SU-DHL-6 (cell line): ENCODE measurements at regions not wholly inside any gene's neighbourhood (a gene's known extent, or its start where the extent isn't known, plus 50 kb on each side); places are given as distances from the start of the nearest gene placed in this dataset.

Experiments
- H2AFZ ChIP-seq: fragments of 200-600 bp; sonication (generic); 2 replicates; pipeline ENCODE4 v1.6.1; 2014; ENCODE audit warnings: low read depth, mild to moderate bottlenecking, moderate library complexity, mixed read lengths, antibody characterized with exemption, low read length; ENCODE audit not compliant: severe bottlenecking
- H3F3A ChIP-seq: fragments of 200-600 bp; shearing (Covaris generic); 2 replicates; pipeline ENCODE4 v1.6.0; 2016; ENCODE audit warnings: antibody characterized with exemption, mild to moderate bottlenecking; ENCODE audit not compliant: insufficient read depth
- H3K27ac ChIP-seq: fragments of 200-600 bp; sonication (generic); 2 replicates; pipeline ENCODE4 v1.5.1; 2016; ENCODE audit warnings: low read depth, mild to moderate bottlenecking, low read length, moderate library complexity, mixed read lengths
- H3K27me3 ChIP-seq: fragments of 200-600 bp; sonication (generic), shearing (Covaris generic); 2 replicates; pipeline ENCODE4 v1.6.0; 2014; ENCODE audit warnings: mild to moderate bottlenecking, low read length
- H3K36me3 ChIP-seq: fragments of 200-600 bp; sonication (generic); 2 replicates; pipeline ENCODE4 v1.6.1; 2014; ENCODE audit warnings: mild to moderate bottlenecking, low read length, mixed read lengths
- H3K4me2 ChIP-seq: fragments of 300-600, 200-600 bp; shearing (Covaris generic), sonication (generic); 2 replicates; pipeline ENCODE4 v1.6.0; 2014; ENCODE audit warnings: low read length, low read depth, mild to moderate bottlenecking; ENCODE audit not compliant: poor library complexity, severe bottlenecking
- H3K4me3 ChIP-seq: fragments of 200-600 bp; sonication (generic); 2 replicates; pipeline ENCODE4 v1.5.1; 2014; ENCODE audit warnings: antibody characterized with exemption, low read length, mild to moderate bottlenecking, mixed read lengths; ENCODE audit not compliant: insufficient read depth, poor library complexity, severe bottlenecking
- H3K79me2 ChIP-seq: fragments of 200-600 bp; sonication (generic); 2 replicates; pipeline ENCODE4 v1.6.1; 2014; ENCODE audit warnings: mild to moderate bottlenecking, low read length, moderate library complexity; ENCODE audit not compliant: insufficient read depth
- H3K9ac ChIP-seq: fragments of 200-600 bp; sonication (generic); 2 replicates; pipeline ENCODE4 v1.7.0; 2014; ENCODE audit warnings: mild to moderate bottlenecking, low read length
- H3K9me2 ChIP-seq: fragments of 200-600 bp; sonication (generic); replicated peaks from 2 replicates; pipeline ENCODE4 v1.6.1; 2014; ENCODE audit warnings: low read length; ENCODE audit not compliant: insufficient read depth
- H3K9me3 ChIP-seq: fragments of 200-600 bp; sonication (generic); 2 replicates; pipeline ENCODE4 v1.6.1; 2014; ENCODE audit warnings: low read length, mixed read lengths; ENCODE audit not compliant: insufficient read depth
- H4K20me1 ChIP-seq: fragments of 200-600 bp; sonication (generic); 2 replicates; pipeline ENCODE4 v1.6.1; 2014; ENCODE audit warnings: low read depth, mild to moderate bottlenecking, antibody characterized with exemption, low read length, moderate library complexity, mixed read lengths
- CTCF ChIP-seq: fragments of 200-600 bp; sonication (generic); IDR thresholded peaks from one replicate; pipeline ENCODE4 v1.5.1; 2017; ENCODE audit warnings: antibody characterized with exemption, mild to moderate bottlenecking, low read length, moderate library complexity; ENCODE audit not compliant: insufficient read depth, poor library complexity, severe bottlenecking
- EZH2phosphoT487 ChIP-seq: fragments of 200-600 bp; sonication (generic), shearing (Covaris generic); conservative IDR thresholded peaks from 2 replicates; pipeline ENCODE4 v1.6.1; 2018; ENCODE audit warnings: mild to moderate bottlenecking, antibody characterized with exemption, low read length, moderate library complexity, mixed read lengths

GRCh38 chr11:11010624-11011127, 152.8 kb upstream of the ZBED5 start:
- Histone ChIP-seq H4K20me1 (no peaks in the 10 kb centered on the region), H3K9me2 (no peaks in the 10 kb centered on the region), H3K9me3 (no peaks in the 10 kb centered on the region), H3K4me3 (no peak overlapping the region), H3F3A (no peaks in the 10 kb centered on the region), H3K27me3 (no peaks in the 10 kb centered on the region), H3K27ac (no peak overlapping the region), H3K79me2 (no peaks in the 10 kb centered on the region), H3K9ac (no peak overlapping the region), H2AFZ (no peak overlapping the region), H3K36me3 (no peaks in the 10 kb centered on the region), H3K4me2 (no peak overlapping the region)
- TF ChIP-seq CTCF (peak; percentile 14), EZH2phosphoT487 (no peak)

DNA sequence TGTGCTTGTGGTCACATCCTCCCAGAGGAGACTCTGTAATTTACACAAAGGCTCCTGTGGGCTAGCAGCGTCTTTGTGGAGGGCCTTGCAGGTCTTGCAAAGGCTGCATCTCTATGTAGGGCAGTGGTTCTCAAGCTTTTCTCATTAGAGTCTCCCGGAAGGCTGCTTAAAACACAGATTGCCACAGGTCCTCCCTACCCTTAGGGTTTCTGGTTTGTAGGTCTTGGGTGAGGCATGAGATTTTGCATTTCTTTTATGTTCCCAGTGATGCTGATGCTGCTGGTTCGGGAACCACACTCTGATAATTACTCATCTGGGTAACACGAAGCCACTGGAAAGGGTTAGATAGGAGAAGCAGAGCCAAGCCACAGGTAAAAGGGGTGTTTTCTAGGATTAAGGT, 151.3 kb upstream of the ZBED5 start:
- Histone ChIP-seq H3K27me3 (no peaks in the 10 kb centered on the region), H2AFZ (no peak overlapping the region), H3K36me3 (no peaks in the 10 kb centered on the region), H3K4me3 (no peak overlapping the region), H3K9ac (no peak overlapping the region), H3K4me2 (no peak overlapping the region), H4K20me1 (no peaks in the 10 kb centered on the region), H3K9me2 (no peaks in the 10 kb centered on the region), H3K27ac (no peak overlapping the region), H3K9me3 (no peaks in the 10 kb centered on the region), H3K79me2 (no peaks in the 10 kb centered on the region), H3F3A (no peaks in the 10 kb centered on the region)
- no peak for TF ChIP-seq EZH2phosphoT487
- no peak for TF ChIP-seq CTCF

DNA sequence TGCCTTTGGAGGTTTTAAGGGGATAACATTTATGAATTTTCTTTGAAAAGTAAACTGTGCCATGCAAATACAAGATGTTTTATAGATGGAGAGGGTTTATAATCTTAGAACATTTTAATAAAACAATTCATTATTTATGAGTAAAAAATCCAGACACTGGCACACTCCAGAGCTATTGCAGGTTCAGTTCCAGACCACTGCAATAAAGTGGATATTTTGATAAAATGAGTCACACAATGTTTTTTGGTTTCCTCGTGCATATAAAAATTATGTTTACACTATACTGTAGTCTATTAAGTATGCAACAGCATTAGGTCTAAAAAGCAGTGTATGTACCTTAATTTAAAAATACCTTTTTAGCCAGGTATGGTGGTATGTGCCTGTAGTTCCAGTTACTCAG, 146.2 kb upstream of the ZBED5 start:
- Histone ChIP-seq H3K9ac (no peak overlapping the region), H3F3A (no peaks in the 10 kb centered on the region), H4K20me1 (no peaks in the 10 kb centered on the region), H3K4me3 (no peak overlapping the region), H3K79me2 (no peaks in the 10 kb centered on the region), H3K27ac (no peak overlapping the region), H2AFZ (no peak overlapping the region), H3K9me2 (no peaks in the 10 kb centered on the region), H3K27me3 (no peaks in the 10 kb centered on the region), H3K36me3 (no peaks in the 10 kb centered on the region), H3K4me2 (no peak overlapping the region), H3K9me3 (no peaks in the 10 kb centered on the region)
- TF ChIP-seq CTCF, result no peak
- TF ChIP-seq EZH2phosphoT487, result no peak

DNA sequence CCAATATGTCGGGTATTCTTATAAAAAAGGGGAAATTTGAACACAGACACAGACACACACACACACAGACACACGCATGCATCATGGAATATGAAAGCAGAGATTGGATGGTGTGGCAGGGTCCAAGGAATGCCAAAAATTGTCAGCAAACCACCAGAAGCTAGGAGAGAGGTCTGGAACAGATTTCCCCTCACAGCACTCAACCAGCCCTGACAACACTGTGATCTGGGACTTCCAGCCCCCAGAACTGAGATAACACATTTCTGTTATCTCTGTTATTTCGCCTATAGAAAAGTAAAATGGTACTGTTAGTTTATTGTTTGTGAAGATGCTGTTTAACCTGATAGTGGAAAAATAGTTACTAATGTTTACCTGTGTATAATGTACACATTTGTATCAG, 145.4 kb upstream of the ZBED5 start:
- H3K9me3 ChIP-seq, result no peaks in the 10 kb centered on the region
- no peaks in the 10 kb centered on the region for H3K79me2 ChIP-seq
- no peaks in the 10 kb centered on the region for H4K20me1 ChIP-seq
- no peak overlapping the region for H3K9ac ChIP-seq
- TF ChIP-seq EZH2phosphoT487 (no peak), CTCF (no peak)
- no peak overlapping the region for H2AFZ ChIP-seq
- no peak overlapping the region for H3K4me3 ChIP-seq
- H3K36me3 ChIP-seq, result no peaks in the 10 kb centered on the region
- H3K9me2 ChIP-seq, result no peaks in the 10 kb centered on the region
- no peak overlapping the region for H3K4me2 ChIP-seq
- no peaks in the 10 kb centered on the region for H3K27me3 ChIP-seq
- no peak overlapping the region for H3K27ac ChIP-seq
- H3F3A ChIP-seq, result no peaks in the 10 kb centered on the region
